ENCODE measurements at regions not wholly inside any gene's neighbourhood (a gene's known extent, or its start where the extent isn't known, plus 50 kb on each side); places are given as distances from the start of the nearest gene placed in this dataset.

- no TSS peak for BruUV-seq (replicated peaks)
These were observed 103.2 kb upstream of the RIPOR2 start for GRCh38 chr6:25038999-25039398.

GRCh38 chr6:25041485-25042035, 105.8 kb upstream of the RIPOR2 start:
- BruUV-seq (replicated peaks): no TSS peak
- H3K27ac Mint-ChIP-seq (ENCODE audit: low read depth, unreplicated experiment): no peak overlapping the region
- no peaks in the 10 kb centered on the region for H3K4me1 Mint-ChIP-seq (ENCODE audit: insufficient read depth, unreplicated experiment)
- peaks cover 8% of the 10 kb centered on the region for H3K9me3 Mint-ChIP-seq (ENCODE audit: unreplicated experiment)
- H3K36me3 Mint-ChIP-seq (ENCODE audit: insufficient read depth, unreplicated experiment): peaks cover 6% of the 10 kb centered on the region
- DNase-seq (ENCODE audit: unreplicated experiment): no peak
- H3K27me3 Mint-ChIP-seq (ENCODE audit: insufficient read depth, unreplicated experiment): no peaks in the 10 kb centered on the region
- intact Hi-C loops (cut with micrococcal nuclease): no loop called here
- ChIA-PET CTCF (interaction anchor here (0.6 to 1.8 kb wide), 2 partner anchors 9 to 11 kb away, joined by 3 to 8 read pairs; no protein-coding TSS in a partner anchor), POLR2A (no interaction called here)
- no peak overlapping the region for H3K4me3 Mint-ChIP-seq (ENCODE audit: unreplicated experiment)
- TF ChIP-seq, protein P1, sequence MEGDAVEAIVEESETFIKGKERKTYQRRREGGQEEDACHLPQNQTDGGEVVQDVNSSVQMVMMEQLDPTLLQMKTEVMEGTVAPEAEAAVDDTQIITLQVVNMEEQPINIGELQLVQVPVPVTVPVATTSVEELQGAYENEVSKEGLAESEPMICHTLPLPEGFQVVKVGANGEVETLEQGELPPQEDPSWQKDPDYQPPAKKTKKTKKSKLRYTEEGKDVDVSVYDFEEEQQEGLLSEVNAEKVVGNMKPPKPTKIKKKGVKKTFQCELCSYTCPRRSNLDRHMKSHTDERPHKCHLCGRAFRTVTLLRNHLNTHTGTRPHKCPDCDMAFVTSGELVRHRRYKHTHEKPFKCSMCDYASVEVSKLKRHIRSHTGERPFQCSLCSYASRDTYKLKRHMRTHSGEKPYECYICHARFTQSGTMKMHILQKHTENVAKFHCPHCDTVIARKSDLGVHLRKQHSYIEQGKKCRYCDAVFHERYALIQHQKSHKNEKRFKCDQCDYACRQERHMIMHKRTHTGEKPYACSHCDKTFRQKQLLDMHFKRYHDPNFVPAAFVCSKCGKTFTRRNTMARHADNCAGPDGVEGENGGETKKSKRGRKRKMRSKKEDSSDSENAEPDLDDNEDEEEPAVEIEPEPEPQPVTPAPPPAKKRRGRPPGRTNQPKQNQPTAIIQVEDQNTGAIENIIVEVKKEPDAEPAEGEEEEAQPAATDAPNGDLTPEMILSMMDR (IDR thresholded peaks at IDR 0.05; ENCODE audit: unreplicated experiment): no peak

More at GRCh38 chr6:25038999-25039398, 103.2 kb upstream of the RIPOR2 start:
- Mint-ChIP-seq H3K9me3 (ENCODE audit: unreplicated experiment) (peaks cover 8% of the 10 kb centered on the region), H3K36me3 (ENCODE audit: insufficient read depth, unreplicated experiment) (peaks cover 6% of the 10 kb centered on the region), H3K4me1 (ENCODE audit: insufficient read depth, unreplicated experiment) (peaks cover 6% of the 10 kb centered on the region), H3K27ac (ENCODE audit: low read depth, unreplicated experiment) (no peak overlapping the region), H3K27me3 (ENCODE audit: insufficient read depth, unreplicated experiment) (no peaks in the 10 kb centered on the region), H3K4me3 (ENCODE audit: unreplicated experiment) (no peak overlapping the region)
- ChIA-PET POLR2A (interaction anchor here (0.8 kb wide), 1 partner anchor 10 kb away, joined by 3 read pairs; no protein-coding TSS in a partner anchor), CTCF (interaction anchor here (0.6 to 1.3 kb wide), 2 partner anchors 16 to 39 kb away, joined by 3 to 4 read pairs; no protein-coding TSS in a partner anchor)
- intact Hi-C loops (cut with micrococcal nuclease): no loop called here
- TF ChIP-seq, protein P1 (IDR thresholded peaks at IDR 0.05; ENCODE audit: unreplicated experiment): no peak
- DNase-seq (ENCODE audit: unreplicated experiment): no peak

- CTCF ChIA-PET: interaction anchor here (0.6 to 2.3 kb wide), 3 partner anchors 10 to 16 kb away, joined by 3 to 8 read pairs (median 5); no protein-coding TSS in a partner anchor
- no peak for DNase-seq (ENCODE audit: unreplicated experiment)
- Mint-ChIP-seq H3K9me3 (ENCODE audit: unreplicated experiment) (peaks cover 8% of the 10 kb centered on the region), H3K4me3 (ENCODE audit: unreplicated experiment) (no peak overlapping the region), H3K27ac (ENCODE audit: low read depth, unreplicated experiment) (no peak overlapping the region), H3K36me3 (ENCODE audit: insufficient read depth, unreplicated experiment) (peaks cover 6% of the 10 kb centered on the region), H3K27me3 (ENCODE audit: insufficient read depth, unreplicated experiment) (no peaks in the 10 kb centered on the region), H3K4me1 (ENCODE audit: insufficient read depth, unreplicated experiment) (no peaks in the 10 kb centered on the region)
- no TSS peak for BruUV-seq (replicated peaks)
- TF ChIP-seq, protein P1 (IDR thresholded peaks at IDR 0.05; ENCODE audit: unreplicated experiment): no peak
- intact Hi-C loops (cut with micrococcal nuclease): no loop called here
- POLR2A ChIA-PET: interaction anchor here (0.6 kb wide), 1 partner anchor 711 kb away, joined by 3 read pairs; no protein-coding TSS in a partner anchor
These were observed 106.3 kb upstream of the RIPOR2 start for GRCh38 chr6:25042036-25042521.

DNA sequence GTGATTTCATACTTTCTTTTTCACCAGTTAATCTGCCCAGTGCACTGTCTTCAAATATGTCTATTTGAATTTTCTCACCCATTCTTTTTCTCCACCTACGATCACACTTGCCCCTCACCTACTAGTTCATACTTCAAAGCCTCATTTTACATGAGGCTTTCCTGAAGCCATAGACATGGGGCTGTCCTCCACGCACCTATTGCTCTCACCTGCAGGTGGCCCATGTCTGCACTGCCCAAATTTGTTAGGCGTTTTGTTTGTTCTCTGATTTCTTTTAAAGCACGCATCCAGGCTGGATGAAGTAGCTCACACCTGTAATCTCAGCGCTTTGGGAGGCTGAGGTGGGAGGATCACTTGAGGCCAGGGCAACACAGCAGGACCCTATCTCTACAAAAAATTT, 106.8 kb upstream of the RIPOR2 start:
- ChIA-PET CTCF (interaction anchor here (0.6 to 2.3 kb wide), 7 partner anchors 10 to 557 kb away, joined by 3 to 8 read pairs (median 3); no protein-coding TSS in a partner anchor), POLR2A (interaction anchor here (0.6 kb wide), 1 partner anchor 711 kb away, joined by 3 read pairs; no protein-coding TSS in a partner anchor)
- Mint-ChIP-seq H3K27me3 (ENCODE audit: insufficient read depth, unreplicated experiment) (no peaks in the 10 kb centered on the region), H3K27ac (ENCODE audit: low read depth, unreplicated experiment) (no peak overlapping the region), H3K4me1 (ENCODE audit: insufficient read depth, unreplicated experiment) (no peaks in the 10 kb centered on the region), H3K9me3 (ENCODE audit: unreplicated experiment) (peaks cover 8% of the 10 kb centered on the region), H3K36me3 (ENCODE audit: insufficient read depth, unreplicated experiment) (peaks cover 6% of the 10 kb centered on the region), H3K4me3 (ENCODE audit: unreplicated experiment) (no peak overlapping the region)
- TF ChIP-seq, protein P1 (IDR thresholded peaks at IDR 0.05; ENCODE audit: unreplicated experiment): no peak
- intact Hi-C loops (cut with micrococcal nuclease): no loop called here
- BruUV-seq (replicated peaks): no TSS peak
- DNase-seq (ENCODE audit: unreplicated experiment): no peak
